Esophagus muscularis mucosa (tissue), 4 donors: ENCODE measurements at regions not wholly inside any gene's neighbourhood (a gene's known extent, or its start where the extent isn't known, plus 50 kb on each side); places are given as distances from the start of the nearest gene placed in this dataset.

ENCODE experiments used
- CTCF ChIP-seq, 3 experiments: fragments of 200-600 bp in 2 of 3; fragments of 450-650 bp in 1 of 3; sonication (generic) in 2 of 3; IDR thresholded peaks; one replicate each; pipeline ENCODE4 v1.5.1; 2017 to 2019; ENCODE audit warnings: antibody characterized with exemption in 3 of 3, mild to moderate bottlenecking in 2 of 3, moderate library complexity in 1 of 3
- EP300 ChIP-seq: sonication (generic); formaldehyde crosslinking; IDR thresholded peaks from one replicate; pipeline ENCODE4 v1.6.1; 2017; ENCODE audit warnings: antibody characterized with exemption
- POLR2A ChIP-seq: fragments of 450-650 bp; IDR thresholded peaks from one replicate; pipeline ENCODE4 v1.6.1; 2017; ENCODE audit warnings: antibody characterized with exemption, moderate library complexity, mild to moderate bottlenecking, low read depth
- POLR2AphosphoS5 ChIP-seq, 2 donors: sonication (generic); formaldehyde crosslinking; IDR thresholded peaks; one replicate each; pipeline ENCODE4 v1.6.1; 2017; ENCODE audit warnings: antibody characterized with exemption in 2 of 2

- TF ChIP-seq CTCF (IDR thresholded peaks at IDR 0.05) (no peak), POLR2A (no peak), POLR2AphosphoS5 (IDR thresholded peaks at IDR 0.05) (no peak), EP300 (no peak)
Observed at GRCh38 chr2:145807554-145807953, 1287.6 kb upstream of the ZEB2 start.
